ENCODE measurements at regions not wholly inside any gene's neighbourhood (a gene's known extent, or its start where the extent isn't known, plus 50 kb on each side); places are given as distances from the start of the nearest gene placed in this dataset.

GRCh38 chr18:47758000-47758399 is 172.5 kb downstream of the SMAD2 start:
- no peak for DNase-seq

DNA sequence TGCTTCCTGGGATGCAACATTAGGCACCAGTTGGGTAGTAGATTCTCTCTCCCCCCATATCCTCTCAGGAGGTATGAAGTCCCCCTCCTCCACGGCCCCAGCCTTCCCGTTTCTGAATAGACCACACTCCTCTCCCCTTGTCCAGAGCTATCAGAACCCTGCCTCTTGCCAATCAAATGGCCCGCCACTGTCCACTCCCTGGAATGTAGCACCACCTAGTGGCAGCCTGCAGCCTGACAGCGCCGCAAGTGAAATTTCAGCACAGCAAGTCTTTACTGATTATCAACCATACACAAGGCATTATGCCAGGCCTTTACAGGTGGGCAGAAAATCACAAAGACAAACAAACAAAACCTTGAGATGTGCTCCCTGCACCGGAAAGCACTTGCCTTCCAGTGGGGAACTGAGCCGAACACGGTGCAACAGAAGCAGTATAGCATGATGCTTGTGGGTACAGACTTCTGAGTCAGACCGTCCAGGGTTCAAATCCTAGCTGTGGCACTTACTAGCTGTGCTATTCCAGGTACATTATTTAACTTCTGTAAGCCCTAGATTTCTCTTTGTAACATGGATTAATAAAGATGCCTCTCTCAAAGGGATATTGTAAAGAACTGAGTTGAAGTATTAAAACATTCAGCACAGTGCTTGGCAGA is 174.0 kb downstream of the SMAD2 start:
- peak; percentile 23 for DNase-seq

- DNase-seq = no peak
These were observed 175.4 kb downstream of the SMAD2 start for GRCh38 chr18:47755102-47755456.

- peak; percentile 18 for DNase-seq
These were observed 176.0 kb downstream of the SMAD2 start for GRCh38 chr18:47754311-47755101.

- DNase-seq = no peak
These were observed 177.4 kb downstream of the SMAD2 start for GRCh38 chr18:47752796-47753645.

GRCh38 chr18:47750889-47751423 is 179.5 kb downstream of the SMAD2 start:
- no peak for DNase-seq

DNA sequence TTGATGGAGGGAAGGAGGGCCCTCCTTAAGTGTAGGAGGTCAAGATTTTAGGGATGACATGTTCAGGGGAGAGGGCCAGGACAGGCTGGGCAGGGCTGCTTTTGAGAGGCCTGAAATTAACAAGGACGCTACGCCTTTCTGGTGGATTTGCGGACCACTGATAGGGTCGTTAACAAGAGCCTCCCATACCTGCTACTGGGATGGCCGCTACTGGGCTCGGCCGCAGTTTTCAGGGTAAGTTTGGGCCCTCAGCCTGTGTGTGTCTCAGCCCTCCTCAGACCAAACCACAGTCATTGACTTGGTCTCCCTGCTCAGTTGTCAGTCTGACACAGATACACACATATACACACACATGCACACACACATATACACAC is 180.9 kb downstream of the SMAD2 start:
- DNase-seq = no peak

GRCh38 chr18:47748847-47749599 is 181.4 kb downstream of the SMAD2 start:
- peak; percentile 41 for DNase-seq

DNA sequence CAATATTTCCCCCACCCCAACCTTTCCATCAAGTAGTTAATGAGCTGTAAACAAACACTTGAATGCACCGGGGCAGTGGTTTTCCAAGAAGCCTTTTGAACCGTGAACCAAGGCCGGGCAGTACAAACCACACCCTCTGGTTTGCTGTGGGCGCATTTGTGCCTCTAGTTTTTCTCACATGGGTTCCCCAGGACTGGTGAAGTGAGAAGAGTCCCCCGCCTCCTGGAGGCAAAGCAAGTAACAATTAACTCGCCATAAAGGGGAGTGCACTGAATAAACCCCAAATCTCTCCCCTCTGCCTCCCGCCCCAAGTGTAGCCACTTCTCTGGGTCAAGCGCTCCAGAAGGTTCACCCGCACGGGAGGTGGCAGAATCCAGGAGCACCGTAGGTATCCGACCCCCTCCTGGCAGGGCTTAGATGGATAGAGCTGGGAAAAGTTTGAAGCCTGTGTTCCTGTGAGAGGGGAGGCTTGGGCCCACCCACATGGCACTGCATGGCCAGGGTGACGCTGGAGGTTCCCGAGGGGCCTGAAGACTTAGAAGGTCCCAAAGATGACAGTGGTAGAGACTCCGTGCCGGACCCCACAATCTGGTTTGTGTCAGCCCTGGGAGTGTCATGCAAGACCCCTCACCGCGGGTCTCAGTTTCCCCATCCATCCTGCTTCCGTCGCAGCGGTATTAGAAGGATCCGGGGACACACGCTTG is 182.2 kb downstream of the SMAD2 start:
- DNase-seq = no peak

DNA sequence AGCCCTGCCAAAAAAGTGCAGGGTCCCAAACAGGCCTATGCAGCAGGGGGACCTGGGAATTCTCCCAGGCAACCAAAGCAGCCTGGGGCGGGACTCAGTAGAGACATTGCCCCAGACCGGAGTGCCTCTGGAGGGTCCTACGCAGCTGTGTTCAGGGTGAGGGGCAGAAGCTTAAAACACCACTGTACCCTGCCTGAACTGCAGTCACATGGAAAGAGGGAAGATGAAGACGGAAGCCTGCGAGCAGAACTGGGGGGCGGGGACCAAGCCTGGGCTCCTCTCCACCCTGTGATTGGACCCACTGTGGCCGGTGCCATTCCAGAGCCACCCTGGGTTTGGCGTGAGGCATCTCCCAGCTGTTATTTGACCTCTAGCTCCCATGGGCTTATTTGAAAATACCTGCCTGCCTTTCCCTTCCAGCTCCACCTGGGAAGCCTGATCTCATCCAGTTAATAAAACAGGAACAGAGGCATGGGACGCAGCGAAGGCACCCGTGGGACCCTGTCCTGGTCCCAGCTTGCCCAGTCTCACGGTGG is 183.1 kb downstream of the SMAD2 start:
- DNase-seq = no peak

- no peak for DNase-seq
These were observed 183.8 kb downstream of the SMAD2 start for GRCh38 chr18:47746615-47747014.

- no peak for DNase-seq
These were observed 185.2 kb downstream of the SMAD2 start for GRCh38 chr18:47745227-47745626.

GRCh38 chr18:47737956-47738355 is 192.5 kb downstream of the SMAD2 start:
- no peak for DNase-seq

DNA sequence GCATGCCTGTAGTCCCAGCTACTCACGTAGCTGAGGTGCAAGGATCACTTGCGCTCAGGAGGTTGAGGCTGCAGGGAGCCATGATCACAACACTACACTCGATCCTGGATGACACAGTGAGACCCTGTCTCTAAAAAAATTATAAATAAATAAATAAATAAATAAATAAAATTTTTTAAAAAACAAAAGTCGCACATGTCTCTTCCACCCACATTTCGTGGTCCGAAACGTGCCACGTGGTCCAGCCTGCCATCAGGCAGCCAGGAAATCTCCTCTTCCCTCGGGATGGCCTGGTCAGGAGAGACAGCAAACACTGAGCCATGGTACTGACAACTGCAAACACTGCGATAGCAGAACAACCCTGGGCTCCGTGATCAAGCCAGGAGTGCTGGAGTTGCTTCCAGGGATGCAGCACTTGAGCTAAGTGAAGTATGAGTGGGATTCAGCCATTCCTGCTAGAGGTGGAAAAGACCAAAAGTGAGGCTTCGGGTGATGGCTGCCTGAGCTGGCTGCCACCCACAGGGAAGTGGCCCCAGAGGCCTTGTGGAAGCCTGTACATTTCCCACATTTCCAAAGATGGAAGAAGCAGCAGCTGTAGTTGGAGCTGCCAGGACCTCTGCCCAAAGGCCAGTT is 193.1 kb downstream of the SMAD2 start:
- no peak for DNase-seq

GRCh38 chr18:47736376-47737140 is 193.9 kb downstream of the SMAD2 start:
- no peak for DNase-seq

DNA sequence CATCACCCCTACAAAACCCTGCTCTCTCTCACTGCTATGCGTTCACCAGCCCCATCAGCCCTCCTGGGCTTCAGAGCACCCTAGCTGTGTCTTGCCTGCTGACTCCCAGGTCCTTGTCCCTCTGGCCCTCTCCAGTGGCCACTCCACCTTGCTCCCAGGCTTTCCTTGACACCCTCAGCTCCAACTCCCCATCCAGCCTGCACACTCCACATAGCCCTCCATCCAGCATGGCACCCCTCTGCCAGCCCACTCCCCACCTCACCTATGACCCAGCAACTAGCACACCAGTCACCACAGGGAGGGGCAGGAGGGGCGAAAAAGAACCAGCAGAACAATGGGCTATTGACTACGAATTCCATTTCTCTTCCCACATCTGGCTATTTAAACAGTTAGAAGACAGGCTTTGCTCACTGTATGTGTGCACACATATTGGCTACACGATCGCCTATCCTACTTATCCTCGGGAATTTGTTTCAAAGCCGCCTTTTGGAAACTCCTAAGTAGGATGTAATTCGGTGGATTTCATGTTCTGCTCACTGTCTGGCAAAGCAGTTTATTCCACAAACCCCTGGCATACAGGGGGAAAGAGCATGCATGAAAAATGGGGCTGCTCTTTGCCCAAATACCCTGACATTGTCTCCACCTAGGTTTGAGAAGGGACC is 195.3 kb downstream of the SMAD2 start:
- DNase-seq = no peak

DNA sequence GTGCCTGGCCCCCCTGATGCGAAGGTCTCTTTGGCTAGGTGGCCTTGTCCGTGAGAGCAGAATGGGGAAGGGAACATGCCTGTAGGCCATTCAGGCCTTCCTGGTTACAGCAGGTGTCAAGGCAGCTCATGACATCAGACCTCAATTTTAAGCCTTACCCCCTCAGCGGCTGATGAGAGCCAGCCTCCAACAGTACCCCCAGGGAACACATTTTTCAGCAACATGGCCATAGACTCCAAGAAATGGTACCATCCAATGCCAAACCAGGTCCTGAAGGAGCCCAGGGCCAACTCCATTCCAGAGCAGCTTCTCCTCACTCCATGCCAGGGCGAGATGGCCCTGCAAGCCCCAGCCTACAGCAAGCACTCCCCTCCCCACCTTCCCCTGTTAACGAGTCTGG is 199.2 kb downstream of the SMAD2 start:
- DNase-seq = no peak

- DNase-seq = no peak
These were observed 199.7 kb downstream of the SMAD2 start for GRCh38 chr18:47730795-47731194.

- no peak for DNase-seq
These were observed 201.1 kb downstream of the SMAD2 start for GRCh38 chr18:47729356-47729755.

GRCh38 chr18:47728921-47729320 is 201.5 kb downstream of the SMAD2 start:
- no peak for DNase-seq
